Stimulated activated CD4-positive, alpha-beta T cell treated with anti-CD3 and anti-CD28 coated beads, Interleukin-15, amount 100 ng/mL, for 24 hours (primary cell): ENCODE measurements at regions not wholly inside any gene's neighbourhood (a gene's known extent, or its start where the extent isn't known, plus 50 kb on each side); places are given as distances from the start of the nearest gene placed in this dataset.

Source experiments
- DNase-seq: peaks from one replicate; pipeline ENCODE4 v3.0.0-alpha.2; 2020

DNA sequence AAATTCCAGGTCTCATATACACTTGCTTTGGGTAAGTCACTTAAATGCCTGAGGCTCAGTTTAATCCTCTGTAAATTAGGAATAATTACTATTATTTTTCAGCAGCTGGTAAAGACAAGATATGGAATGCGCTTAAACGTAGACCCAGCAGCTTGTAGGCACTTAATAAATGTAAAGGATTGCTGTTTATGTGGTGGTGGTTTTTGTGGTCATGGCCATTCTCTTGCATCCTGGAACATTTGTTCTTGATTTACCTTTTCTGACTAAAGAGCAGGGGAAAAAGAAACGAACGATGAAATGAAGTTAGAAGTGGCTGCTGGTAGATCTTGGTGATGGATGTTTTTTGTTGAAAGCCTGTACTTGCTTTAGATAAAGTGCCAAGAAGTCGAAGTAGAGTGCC lies 195.0 kb upstream of the FOXD3 start:
- DNase-seq = no peak

DNA sequence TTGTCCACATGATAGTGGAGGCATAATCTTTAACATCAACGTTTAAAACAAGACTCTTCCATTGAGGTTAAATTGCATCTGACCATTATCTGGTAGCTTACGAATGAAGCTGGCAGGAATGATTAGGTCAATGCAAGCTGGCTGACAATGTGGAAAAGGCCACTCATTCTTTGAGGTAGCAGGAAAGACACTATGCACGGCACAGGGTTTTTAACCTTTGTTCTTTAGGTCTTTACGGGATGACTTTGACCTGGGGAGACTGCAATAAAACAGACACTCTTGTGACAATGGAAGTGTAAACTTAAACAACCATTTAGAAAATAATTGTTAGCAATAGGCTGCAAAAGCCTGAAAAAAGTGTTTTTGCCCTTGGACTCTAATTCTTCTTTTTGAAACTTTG lies 193.8 kb upstream of the FOXD3 start:
- DNase-seq = no peak

DNA sequence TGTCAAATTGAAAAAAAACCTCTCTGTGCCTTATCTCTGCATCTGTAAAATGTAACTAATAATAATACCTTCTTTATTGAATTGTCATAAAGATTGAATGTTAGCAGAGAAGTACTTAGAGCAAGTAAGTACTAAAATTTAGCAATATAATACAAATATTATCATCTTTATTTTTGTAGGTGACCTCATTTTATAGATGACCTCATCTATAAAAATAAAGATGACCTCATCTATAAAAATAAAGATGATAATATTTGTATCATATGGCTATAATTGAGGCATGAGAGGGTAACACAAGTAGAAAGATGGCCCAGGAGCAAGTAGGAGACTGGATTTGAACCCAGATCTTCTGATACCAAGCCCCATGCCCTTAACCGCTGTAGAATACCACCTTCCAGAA lies 193.2 kb upstream of the FOXD3 start:
- no peak for DNase-seq

DNA sequence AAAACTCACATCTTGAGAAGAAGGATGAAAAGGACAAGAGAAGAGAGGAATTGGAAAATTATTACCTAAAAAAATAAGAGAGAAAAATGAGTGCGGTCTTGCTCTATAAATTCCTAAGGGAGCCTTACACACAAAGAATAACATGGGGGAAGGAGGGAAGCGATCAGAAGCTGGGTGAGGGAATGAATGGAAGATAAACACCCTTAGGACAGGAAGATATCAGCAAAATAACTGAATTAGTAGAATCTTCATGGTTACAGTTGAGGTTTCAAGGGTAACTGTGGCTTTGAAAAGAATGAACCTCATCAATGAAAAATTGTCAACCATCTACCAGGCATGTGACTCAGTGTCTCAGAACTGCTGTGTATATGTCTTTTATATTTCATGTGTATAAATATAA lies 192.5 kb upstream of the FOXD3 start:
- DNase-seq = no peak

DNA sequence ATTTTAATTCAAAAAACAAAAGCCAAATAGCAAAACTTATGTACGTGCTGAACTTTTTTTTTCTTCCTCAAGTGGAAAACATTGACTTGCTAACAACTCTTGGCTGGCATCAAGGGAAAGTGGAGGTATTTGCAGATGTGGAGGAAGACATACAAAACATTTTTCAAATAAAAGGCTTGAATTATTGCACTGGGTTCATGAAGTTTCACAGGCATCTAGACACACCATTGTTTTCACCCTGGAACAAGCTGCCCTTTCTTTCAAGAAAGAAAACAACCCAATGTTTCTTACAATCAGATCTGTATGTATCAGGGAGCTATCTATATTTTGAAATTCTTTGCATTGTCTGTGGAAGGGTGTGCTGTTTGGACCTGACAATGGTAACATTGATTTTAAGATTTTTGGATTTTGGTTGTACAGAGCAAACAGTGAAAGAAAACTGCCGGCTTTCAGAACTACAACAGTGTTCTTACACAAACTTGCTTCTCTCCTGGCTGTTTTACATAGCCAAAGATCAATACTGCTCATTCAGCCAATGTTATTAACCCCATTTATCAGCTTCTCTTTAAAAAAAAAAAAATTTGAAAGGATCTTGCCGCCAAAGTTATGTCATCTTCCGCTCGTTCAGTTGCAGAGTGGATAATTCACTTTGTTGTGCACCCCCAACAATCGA lies 187.7 kb upstream of the FOXD3 start:
- DNase-seq = no peak

DNA sequence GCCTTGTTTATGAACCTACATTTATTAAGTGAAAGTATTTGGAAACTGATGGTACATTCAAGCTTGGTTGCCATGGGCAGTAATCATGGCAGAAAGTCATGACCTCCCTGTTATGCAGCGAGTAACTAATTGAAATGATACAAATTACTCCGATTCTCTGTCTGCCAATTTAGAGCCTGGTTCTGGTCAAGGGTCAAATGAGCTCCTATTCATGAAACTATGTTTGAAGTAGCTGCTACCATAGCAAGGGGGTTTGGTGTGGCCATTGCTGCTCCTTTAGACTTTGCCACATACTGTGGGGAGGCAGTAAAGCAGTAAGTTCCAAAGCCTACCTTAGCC lies 187.2 kb upstream of the FOXD3 start:
- DNase-seq = no peak

DNA sequence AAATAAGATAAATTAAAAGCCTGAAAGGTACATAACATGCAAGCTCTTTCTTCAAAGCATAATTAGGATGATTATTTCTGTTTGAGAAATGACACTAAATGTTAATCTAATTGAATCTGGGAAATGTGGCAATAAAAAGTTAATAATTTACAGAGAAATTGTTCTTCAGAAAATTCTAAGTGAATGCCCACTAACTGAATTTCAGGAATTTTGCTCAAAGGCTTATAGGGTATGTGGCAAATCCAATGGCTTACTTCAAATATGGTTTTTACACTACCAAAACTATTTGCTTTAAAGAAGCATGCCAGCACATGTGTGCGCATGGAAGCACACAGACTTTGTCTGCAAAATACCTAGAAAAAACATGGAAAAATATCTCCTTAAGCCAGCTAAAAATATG lies 186.6 kb upstream of the FOXD3 start:
- no peak for DNase-seq

DNA sequence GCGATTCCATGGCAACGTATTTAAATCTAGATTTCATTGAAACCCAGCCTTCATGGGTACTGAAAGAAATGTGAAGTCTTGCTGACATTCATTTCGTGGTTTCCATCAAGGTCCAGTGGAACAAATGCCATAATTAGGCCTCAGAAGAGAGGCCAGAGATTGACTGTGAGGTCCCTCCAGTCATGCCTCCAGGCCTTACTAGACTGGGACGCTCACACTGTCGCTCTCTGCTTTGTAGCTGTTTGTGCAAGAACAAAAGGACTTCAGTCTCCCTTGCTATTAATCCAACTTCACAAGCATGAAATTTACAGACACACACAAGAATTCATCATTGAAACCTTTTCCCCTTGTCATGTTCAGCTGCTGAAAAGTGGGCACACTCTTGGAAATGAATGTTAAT lies 180.4 kb upstream of the FOXD3 start:
- DNase-seq = no peak

DNA sequence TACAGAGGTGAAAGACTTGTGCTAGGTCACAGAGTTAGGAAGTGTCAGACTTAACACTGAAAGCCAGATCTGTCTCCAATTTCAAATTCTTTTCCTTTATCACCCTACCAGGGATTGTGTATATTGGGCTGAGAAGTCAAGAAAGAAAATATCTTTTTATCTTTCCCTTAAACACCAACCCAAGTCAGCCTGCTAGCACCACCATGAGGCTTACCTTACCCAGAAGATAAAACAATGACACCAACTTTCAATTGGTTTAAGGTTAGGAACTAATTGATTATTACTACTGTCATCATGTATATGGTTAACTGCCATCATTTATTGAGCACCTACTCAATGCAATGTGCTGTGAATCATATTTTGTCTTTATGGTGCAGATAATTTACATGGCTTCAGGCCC lies 178.9 kb upstream of the FOXD3 start:
- DNase-seq = no peak

DNA sequence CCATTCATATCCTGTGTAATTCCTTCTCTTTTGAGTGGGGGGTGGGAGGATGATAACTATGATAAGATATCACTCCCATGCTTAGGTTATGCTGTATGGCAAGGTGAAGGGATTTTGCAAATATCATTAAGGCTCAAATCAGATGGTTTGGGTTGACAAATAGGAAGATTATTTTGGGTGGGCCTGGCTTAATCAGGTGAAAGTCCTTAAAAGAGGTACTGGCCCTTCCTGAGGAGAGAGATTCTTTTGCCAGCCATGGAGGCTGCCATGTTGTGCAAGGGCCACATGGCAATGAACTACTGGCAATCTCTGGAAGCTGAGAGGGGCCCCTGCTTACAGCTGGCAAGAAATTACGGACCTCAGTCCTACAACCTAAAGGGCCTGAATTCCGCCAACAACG lies 174.6 kb upstream of the FOXD3 start:
- DNase-seq = no peak

DNA sequence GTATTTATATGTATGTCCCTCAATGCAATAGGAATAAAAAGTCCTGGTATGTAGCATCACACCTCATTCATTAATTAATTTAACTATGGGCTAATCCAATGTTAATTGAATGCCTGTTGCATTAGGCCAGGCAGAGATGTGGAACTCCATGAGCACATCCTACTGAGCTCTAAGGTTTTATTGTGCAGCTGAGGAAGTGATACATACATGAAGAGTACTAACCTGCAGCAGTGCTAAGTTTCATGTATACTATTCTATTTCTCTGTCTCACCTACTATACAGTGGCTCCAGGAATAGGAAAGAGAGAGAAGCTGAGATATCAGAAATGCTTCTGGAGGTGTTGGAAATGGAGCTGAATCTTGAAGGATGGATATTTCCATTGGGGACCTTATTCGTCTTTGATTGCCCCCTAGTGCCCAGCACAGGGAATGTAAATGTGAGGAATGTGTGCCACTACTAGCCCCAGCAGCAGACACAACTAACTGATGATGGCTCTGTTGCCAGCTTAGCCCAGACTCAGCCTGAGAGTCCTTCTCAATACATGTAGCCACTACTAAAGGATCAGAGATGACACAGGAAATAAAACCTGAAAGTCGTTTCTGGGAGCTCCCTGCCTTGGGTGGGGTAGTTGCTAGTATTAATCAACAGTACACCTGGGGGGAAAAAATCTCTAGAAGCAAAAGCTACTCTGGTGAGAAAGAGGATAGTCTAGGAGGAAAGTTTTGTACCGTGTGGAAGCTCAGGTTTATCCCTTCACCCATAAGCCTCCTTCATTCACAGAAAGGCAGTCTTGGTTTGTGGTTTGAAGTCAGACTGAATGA lies 173.3 kb upstream of the FOXD3 start:
- peak; percentile 15 for DNase-seq

DNA sequence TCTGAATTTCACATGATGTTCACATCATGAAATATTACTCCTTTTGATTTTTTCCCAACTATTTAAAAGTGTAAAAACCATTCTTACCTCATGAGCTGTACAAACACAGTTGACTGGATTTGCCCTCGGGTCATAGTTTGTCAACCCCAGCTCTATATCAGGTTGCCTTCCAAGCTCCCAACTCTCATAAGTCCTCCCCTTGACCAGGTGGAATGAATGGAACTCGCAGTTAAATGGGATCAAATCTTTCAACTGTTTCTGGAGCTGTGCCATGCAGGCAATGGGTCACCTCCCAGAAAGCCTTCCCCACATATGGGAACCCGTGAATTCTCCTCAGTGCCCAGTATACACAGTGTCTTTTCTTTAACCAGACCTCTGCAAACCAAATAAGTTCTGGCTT lies 169.8 kb upstream of the FOXD3 start:
- no peak for DNase-seq

DNA sequence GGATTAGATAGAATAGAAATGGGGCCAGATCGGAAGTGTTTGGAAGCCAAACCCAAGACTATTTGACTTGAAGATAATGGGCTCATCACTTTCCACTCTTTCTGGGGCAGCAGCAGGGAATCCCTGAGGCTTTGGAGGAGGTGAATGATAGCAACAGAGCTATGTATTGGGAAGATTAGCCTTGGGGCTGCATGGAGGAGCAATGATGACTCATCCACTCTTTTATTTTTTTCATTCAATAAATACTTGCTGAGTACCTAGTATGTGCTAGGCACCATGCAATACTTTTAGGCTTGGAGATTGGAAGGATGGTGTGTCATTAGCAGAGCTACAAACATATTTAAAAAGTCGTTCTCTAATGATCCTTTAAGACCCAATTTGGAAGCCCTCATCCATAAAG lies 166.9 kb upstream of the FOXD3 start:
- no peak for DNase-seq

DNA sequence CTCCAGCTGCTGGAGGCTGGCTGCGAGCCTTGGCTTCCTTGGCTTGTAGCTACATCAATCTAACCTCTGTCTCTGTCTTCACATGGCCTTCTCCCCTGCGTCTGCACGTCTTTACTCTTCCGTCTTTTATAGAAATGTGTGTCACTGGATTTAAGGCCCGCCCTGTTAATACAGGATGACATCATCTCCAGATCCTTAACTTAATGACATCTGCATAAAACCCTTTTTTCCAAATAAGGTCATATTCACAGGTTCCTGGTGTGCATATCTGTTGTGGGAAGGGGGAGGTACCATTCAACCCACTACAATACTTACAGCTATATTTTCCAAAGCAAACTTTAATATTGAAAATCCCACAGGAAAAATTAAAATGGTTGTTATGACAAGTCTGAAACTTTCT lies 165.3 kb upstream of the FOXD3 start:
- DNase-seq = no peak

DNA sequence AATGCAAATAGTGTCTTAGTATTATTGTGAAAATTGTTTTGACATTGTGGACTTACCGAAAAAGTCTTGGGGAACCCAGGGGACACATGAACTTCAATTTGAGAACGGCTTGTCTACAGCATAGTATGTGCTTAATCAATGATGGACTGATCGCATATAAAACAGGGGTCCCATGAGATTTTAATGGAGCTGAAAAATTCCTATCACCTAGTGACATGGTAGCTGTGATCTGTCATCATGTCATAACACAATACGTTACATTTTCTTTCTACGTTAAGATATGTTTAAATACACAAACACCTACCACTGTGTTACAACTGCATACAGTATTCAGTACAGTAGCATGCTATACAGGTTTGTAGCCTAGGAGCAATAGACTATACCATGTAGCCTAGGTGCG lies 153.3 kb upstream of the FOXD3 start:
- no peak for DNase-seq

DNA sequence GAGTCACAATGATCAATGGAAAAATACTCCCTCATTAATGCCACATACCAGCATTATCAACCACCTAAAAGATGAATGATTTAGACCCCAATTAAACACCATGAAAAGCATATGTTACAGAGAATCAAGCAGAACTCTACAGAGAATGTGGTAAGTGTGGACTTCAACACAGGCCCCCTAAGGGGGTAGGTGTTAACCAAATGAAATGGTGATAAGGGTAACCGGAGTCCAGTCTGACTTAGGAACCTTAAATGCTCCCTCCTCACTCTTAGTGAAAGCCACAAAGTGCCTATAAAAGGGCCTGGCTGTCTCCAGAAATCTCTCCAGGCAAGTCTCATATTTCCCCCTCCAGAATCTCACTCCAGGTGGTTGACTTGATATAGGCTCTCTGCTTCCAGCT lies 149.2 kb upstream of the FOXD3 start:
- no peak for DNase-seq

DNA sequence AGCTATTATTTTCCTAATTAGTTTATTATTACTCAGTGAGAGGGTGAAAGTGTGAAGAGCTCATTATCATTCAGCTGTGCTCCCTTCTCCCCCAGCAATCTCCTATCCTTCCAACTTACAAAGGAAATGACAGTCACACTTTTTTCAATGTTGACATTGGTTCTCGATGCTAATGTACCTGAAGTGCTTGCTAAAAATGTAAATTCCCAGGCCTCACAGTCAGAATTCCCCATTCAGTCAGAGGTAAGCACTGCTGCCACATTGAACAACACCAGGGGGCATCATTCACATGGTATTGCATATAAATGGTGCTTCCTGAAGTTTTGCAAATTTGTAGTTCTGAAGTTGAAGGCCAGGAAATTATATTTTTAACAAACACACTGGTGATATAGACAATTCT lies 132.7 kb upstream of the FOXD3 start:
- no peak for DNase-seq

DNA sequence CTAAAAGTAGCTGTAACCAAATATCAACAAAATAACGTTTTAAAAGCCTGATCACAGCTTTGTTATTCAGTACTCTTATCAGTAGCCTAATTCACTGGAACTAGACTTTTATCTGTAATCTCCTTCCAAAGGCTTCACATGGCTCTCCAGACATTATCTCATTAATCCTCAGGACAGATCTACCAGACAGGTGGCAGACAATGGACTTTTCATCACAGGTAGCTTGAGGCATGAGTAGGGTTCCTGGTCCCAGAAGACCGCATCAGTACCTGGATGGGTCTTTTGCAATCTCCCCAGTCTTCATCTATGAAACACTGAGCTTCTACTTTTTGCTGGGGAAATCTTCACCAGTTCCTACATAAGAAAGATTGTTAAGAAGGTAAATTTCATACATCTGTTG lies 132.2 kb upstream of the FOXD3 start:
- DNase-seq = no peak

DNA sequence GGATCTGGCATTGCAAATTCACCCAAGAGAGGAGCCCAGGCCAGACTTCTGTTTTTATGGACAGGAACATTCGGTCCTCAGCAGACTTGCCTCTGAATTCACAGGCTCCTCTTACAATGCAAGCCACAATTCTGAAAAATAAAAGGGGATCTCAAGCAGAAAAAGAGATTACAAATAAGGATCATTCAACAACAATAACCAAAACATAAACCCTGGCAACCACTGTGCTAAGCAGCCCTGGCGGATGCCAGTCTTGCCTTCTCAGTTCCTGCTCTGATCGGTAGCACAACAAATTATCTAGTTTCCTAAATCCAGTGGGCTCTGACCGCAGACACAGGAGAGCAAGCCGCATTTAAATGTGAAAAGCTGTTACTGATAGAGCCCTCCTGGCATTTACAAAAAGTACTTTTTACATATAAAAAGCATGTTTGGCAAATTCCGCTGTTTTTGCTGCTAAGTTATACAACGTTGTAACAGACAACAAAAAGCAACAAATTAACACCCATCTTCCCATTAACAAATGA lies 123.4 kb upstream of the FOXD3 start:
- no peak for DNase-seq

DNA sequence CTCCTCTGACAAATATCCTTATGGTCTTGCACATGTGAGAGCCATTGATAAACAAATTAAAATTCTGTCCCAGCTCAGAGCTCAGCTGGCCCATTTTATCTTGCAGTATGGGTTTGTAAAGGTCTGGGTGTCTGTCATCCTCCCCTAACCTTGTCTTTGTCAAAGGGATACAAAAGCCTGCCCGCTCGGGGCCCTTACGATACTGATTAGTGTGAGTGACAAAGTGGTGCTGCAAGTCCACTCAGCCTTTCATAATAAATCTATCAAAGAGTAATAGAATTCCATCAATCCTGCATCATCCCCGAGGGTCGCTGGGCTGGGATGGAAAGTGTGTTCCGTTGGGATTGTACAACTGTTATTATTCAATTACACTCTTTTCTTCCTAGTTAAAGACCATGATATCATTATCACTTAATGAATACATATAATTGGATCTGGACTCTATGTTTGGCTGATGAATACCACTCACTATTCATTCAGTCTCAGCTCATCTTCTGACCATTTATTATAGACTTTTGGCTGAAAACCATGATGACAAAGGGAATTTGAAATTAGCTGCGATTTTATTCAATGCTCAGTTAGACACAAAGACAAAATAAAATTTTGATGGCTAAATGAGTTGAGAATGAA lies 122.5 kb upstream of the FOXD3 start:
- DNase-seq = no peak

DNA sequence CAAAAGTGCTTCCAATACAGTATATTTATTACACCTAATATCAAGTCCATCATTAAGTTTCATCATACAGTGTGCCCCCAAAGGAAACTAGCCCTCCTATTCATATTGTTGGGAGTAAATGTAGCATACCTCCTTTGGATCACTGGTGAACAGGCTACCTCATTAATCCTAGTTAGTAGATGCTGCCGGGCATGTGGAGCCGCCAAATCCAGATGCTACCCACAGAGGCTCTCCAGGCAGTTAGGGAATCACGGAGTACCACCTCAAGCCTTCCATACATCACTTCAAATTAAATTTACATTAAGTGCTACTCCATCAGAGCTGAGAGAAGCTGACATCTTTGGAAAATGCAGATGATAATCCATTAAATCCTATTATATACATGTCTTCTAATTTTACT lies 121.7 kb upstream of the FOXD3 start:
- DNase-seq = no peak

DNA sequence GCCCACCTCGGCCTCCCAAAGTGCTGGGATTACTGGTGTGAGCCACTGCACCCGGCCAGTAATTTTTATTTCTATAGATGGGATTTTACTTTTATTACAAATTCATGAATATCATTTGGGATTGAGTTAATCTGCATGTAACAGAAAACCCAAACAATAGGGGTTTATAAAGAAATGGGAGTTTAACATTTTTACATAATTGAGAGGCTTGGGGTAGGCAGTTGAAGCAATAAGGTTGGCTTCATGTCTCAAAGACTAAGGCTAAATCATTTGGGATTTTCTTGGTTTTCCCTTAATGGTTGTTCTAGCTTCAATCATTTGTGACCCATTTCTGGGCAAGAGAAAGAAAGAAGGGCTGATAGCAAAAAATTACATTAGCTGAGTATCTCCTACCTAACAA lies 118.7 kb upstream of the FOXD3 start:
- DNase-seq = no peak

DNA sequence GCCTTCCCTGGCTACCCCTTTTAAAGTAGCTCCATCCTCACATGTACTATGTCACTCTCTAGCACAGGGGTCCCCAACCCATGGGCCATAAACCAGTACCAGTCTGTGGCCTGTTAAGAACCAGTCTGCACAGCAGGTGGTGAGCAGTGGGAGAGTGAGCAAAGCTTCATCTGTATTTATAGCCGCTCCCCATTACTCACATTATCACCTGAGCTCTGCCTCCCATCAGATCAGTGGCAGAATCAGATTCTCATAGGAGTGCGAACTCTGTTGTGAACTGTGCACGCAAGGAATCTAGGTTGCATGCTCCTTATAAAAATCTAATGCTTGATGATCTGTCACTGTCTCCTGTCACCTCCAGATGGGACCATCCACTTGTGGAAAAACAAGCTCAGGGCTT lies 116.6 kb upstream of the FOXD3 start:
- no peak for DNase-seq

DNA sequence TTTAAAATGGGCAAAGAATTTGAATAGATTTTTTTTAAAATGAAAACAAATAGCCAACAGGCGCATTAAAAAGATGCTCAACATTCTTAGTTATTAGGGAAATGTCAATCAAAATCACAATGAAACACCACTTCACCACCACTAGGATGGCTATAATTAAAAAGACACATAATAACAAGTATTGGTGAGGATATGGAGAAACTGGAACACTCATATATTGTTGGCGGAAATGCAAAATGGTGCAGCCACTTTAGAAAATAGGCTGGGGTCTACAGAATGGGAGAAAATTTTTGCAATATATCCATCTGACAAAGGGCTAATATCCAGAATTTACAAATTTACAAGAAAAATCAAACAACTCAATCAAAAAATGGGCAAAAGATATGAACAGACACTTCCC lies 107.8 kb upstream of the FOXD3 start:
- no peak for DNase-seq
